HL-60/S4 treated with phorbol 12-myristate 13-acetate at 8.2 ng/mL for 4 days and 3 days (cell line): ENCODE measurements at regions not wholly inside any gene's neighbourhood (a gene's known extent, or its start where the extent isn't known, plus 50 kb on each side); places are given as distances from the start of the nearest gene placed in this dataset.

Experiments used
- in situ Hi-C: fragments of 300-500 bp; cut with MboI; formaldehyde crosslinking; loops from 2 replicates; pipeline ENCODE4 v1.15.0; 2022; ENCODE audit warnings: low sequenced_read_pairs

DNA sequence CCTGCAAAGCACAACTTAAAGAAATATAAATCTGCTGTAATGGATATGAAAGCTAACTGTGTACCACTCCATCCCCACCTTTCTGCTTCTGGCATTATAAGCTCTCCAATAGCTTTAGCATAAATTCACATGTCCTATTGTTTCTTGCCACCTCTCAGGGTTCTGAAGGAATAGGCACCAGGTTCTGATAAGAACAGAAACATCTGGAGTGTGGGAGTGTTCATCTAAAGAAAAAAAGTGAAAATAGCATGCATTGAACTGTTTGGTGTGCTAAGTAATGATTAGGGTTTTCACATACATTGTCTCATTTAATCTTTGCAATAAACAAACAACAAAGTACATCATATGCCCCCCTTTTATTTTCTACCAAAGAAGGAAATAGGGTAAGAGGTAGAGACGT lies 72.3 kb downstream of the FAM76B start:
- in situ Hi-C loops: no loop called here

DNA sequence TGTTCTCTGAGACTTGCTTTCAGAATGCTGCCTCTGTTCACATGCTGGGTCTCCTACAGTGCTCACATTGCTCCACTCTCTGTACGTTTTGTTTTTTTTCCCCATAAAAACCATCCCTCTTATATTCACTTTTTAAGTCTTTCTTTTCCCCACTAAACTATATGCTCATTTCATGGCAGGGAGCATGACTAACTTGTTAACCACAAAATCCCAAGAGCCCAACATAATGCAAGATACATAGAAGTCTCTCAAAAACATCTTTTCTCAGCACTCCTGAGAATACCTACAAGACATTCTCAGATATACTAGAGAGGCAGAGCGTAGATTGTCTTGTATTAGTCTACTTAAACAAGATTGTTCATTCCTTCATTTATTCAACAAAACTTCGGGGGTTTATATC lies 73.3 kb downstream of the FAM76B start:
- in situ Hi-C loops: no loop called here

DNA sequence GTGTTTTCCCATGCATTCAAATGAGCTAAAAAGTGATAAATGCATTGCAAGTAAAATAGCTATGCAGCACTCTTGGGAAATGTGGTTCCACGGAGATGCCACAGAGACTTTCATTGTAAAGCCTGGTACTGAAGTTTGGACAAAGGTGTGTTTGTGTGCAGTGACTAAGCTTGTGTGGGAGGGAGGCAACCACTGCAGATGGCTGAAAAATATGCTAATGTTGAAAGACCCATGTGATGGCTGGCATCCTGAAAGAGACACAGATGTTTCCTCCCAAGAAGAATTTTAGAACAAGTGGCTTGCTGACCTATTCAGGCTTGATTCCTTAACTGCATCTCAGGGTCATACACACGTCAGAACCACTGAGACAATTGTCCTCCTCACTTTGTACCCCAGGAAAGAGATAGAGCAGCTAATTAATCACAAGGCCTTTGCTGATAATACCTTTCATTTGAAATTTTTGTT lies 73.8 kb downstream of the FAM76B start:
- in situ Hi-C loops: no loop called here

GRCh38 chr11:95714843-95715776 lies 74.5 kb downstream of the FAM76B start:
- in situ Hi-C loops: no loop called here

DNA sequence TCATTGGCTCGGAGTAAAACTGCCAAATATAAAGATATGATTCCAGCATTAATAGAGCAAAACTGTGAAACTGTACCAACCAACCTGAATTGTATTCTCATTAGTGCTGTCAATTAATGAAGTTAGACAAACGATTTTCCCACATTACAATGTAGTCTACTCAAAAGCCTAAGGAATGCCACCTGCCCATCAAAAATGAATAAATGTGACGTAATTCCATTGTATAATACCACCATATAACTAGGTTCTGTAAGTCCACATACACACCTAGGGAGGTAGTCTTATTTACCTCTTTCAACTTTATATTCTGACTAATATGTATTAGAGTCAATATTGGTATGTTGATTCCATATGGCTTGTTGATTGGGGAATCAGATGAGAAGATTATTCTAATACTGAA lies 76.2 kb downstream of the FAM76B start:
- in situ Hi-C loops: no loop called here

GRCh38 chr11:95711945-95712221 lies 77.7 kb downstream of the FAM76B start:
- in situ Hi-C loops: no loop called here

DNA sequence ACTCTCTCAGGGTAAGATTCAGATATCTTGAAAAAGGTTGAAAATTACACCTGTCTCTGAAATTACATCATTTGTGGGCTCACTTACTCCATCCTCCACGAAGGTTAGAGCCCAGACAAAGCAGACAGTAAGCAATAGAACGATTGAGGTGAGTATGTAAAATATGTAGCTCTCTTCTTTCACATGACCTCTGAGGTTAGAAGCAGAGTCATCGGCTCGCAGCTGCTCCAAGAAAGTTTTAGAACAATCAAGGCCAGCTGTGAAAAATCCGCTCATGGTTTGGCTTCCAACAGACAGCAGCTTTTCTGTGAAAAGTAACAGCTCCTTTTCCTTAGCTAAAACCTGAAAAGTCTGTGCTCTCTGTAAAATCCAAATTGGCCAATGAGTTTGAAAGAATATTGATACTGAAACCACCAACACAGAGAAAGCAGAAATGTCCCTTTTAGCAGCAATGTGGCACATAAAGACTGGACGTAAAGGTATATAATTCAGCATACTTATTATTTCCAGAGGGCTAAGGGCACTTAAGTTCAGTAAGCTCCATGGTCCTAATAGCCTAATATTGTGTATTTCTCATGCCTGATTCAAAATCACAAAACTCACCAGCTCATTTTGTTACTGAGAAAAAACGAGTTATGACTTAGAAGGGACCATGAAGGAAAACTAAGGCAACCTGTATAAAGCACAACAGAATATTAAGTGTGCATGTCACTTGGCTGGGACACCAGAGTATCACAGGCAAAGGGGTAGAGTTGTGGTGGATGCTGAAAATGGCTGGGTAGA lies 78.2 kb downstream of the FAM76B start:
- in situ Hi-C loops: no loop called here

GRCh38 chr11:95708681-95709080 lies 80.9 kb downstream of the FAM76B start:
- in situ Hi-C loops: loop anchor here (10.0 kb wide), 1 partner anchor 554 kb away; no protein-coding TSS in a partner anchor

- in situ Hi-C loops: loop anchor here (10.0 kb wide), 1 partner anchor 552 kb away; no protein-coding TSS in a partner anchor
These were observed 82.6 kb downstream of the FAM76B start for GRCh38 chr11:95706974-95707387.

DNA sequence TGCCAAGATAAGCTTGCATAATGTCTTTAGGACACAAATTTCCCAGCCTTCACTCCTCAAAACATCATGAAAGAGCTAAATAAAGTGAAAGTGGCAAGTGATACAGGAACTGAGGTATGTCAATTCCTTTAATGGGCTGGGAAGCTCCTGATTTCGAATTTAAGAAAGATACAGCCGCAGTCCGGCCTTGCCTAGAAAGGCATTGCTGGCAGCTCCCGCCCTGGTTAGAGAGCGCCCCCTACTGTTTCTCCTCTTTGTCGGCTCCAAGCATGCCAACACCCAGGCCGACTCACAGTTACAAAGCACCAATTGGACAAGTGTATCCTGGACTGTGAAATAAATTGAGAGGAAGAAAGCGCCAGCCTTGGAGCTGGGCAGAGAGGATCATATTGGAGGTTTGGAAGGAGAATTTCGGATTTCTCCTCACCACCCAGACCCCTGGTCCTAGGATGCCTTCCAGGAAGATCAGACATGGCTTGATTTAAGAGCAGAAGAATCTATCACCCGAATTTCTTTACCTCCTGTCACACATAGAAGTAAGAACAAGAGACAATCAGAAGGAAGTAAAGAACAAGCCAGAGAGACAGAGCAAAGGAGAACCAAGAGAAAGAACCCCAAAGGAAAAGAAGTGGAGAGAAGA lies 84.0 kb downstream of the FAM76B start:
- in situ Hi-C loops: loop anchor here (10.0 kb wide), 1 partner anchor 551 kb away; no protein-coding TSS in a partner anchor

- in situ Hi-C loops: loop anchor here (10.0 kb wide), 1 partner anchor 550 kb away; no protein-coding TSS in a partner anchor
These were observed 84.7 kb downstream of the FAM76B start for GRCh38 chr11:95704865-95705264.

DNA sequence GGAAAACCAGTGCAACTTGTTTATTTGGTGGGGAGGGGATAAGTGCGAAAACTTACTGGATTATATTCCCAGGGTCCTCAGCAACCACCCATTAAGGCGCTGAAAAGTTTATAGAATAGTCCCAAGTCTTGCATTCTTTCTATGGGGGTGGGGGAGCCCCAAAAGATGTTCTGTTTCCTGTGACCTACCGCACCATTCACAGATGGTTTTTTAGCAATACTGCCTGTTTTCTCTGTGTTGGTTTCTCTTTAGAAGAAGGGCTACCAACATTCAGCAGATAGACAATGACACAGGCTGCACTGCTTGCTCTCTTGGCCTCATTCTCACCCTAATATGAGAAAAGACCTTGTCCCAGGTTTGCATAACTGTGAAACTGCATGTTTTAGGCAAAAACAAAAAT lies 86.5 kb downstream of the FAM76B start:
- in situ Hi-C loops: loop anchor here (10.0 kb wide), 1 partner anchor 548 kb away; no protein-coding TSS in a partner anchor

- in situ Hi-C loops: loop anchor here (10.0 kb wide), 1 partner anchor 548 kb away; no protein-coding TSS in a partner anchor
These were observed 87.1 kb downstream of the FAM76B start for GRCh38 chr11:95702526-95702925.

DNA sequence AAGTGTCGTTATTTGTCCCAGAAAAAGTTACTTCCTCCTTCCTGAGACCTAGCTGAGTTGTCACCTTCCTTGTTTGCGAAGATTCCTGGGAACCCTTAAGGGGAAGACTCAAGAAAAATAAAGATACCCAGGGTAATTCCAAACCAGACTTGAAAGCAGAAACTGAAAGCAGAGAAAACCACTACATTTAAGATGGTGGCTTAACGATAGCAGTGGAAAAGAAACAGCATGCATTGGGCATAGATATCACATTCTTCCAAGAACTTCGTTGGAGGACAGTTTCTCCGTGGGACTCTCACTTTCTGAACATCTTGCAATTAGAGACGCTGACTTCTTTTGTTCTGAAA lies 89.1 kb downstream of the FAM76B start:
- in situ Hi-C loops: loop anchor here (10.0 kb wide), 1 partner anchor 546 kb away; no protein-coding TSS in a partner anchor

GRCh38 chr11:95699631-95700470 lies 89.7 kb downstream of the FAM76B start:
- in situ Hi-C loops: loop anchor here (10.0 kb wide), 1 partner anchor 545 kb away; no protein-coding TSS in a partner anchor

- in situ Hi-C loops: no loop called here
These were observed 90.7 kb downstream of the FAM76B start for GRCh38 chr11:95698676-95699557.

GRCh38 chr11:95697614-95698408 lies 91.8 kb downstream of the FAM76B start:
- in situ Hi-C loops: no loop called here

DNA sequence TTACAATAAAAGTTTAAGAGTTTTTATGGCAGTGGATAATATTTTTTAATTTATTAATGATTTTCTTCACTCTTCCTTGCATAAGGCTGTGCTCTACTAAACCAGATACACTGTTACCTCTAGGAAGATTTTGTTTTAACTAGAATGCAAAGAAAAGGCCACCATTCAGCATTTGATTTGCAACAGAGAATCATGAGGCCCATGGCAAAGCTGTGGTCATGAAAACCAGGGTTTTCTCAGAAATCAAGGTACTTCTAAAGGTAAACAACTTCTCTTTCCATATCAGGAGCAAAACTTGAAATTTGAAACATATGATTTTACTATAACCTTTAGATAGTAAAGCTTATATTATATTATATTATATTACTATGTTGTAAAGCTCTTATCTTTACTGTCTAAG lies 94.4 kb downstream of the FAM76B start:
- in situ Hi-C loops: no loop called here
